ENCODE measurements at regions not wholly inside any gene's neighbourhood (a gene's known extent, or its start where the extent isn't known, plus 50 kb on each side); places are given as distances from the start of the nearest gene placed in this dataset.
"Not testable (repeated sequence)": the region's sequence is repeated elsewhere in the genome, so short reads cannot be mapped to it uniquely, and the experiment has no call there.

- H3K4me3 ChIP-seq (ENCODE audit: low read length); H3K4me1 ChIP-seq (ENCODE audit: control insufficient read depth, low read depth, low read length); H3K9ac ChIP-seq (ENCODE audit: low read length); H3K36me3 ChIP-seq (ENCODE audit: control insufficient read depth, low read depth, low read length); H3K9me3 ChIP-seq (ENCODE audit: control insufficient read depth, low read depth, low read length); H3K27me3 ChIP-seq (ENCODE audit: control insufficient read depth, insufficient read depth, low read length); H3K27ac ChIP-seq (ENCODE audit: low read length): not testable (repeated sequence)
These were observed 573.0 kb upstream of the CPXCR1 start for GRCh38 chrX:88173932-88174440.

- H3K9ac ChIP-seq (ENCODE audit: low read length): no peak overlapping the region
- H3K9me3 ChIP-seq (ENCODE audit: control insufficient read depth, low read depth, low read length): no peaks in the 10 kb centered on the region
- H3K4me3 ChIP-seq (ENCODE audit: low read length): no peak overlapping the region
- no peaks in the 10 kb centered on the region for H3K27me3 ChIP-seq (ENCODE audit: control insufficient read depth, insufficient read depth, low read length)
- H3K27ac ChIP-seq (ENCODE audit: low read length): no peak overlapping the region
- no peaks in the 10 kb centered on the region for H3K36me3 ChIP-seq (ENCODE audit: control insufficient read depth, low read depth, low read length)
- no peaks in the 10 kb centered on the region for H3K4me1 ChIP-seq (ENCODE audit: control insufficient read depth, low read depth, low read length)
These were observed 544.9 kb upstream of the CPXCR1 start for GRCh38 chrX:88202149-88202548.

- no peaks in the 10 kb centered on the region for H3K9me3 ChIP-seq (ENCODE audit: control insufficient read depth, low read depth, low read length)
- H3K36me3 ChIP-seq (ENCODE audit: control insufficient read depth, low read depth, low read length): no peaks in the 10 kb centered on the region
- no peak overlapping the region for H3K27ac ChIP-seq (ENCODE audit: low read length)
- H3K27me3 ChIP-seq (ENCODE audit: control insufficient read depth, insufficient read depth, low read length): no peaks in the 10 kb centered on the region
- H3K9ac ChIP-seq (ENCODE audit: low read length): no peak overlapping the region
- H3K4me1 ChIP-seq (ENCODE audit: control insufficient read depth, low read depth, low read length): peaks cover 16% of the 10 kb centered on the region
- H3K4me3 ChIP-seq (ENCODE audit: low read length): no peak overlapping the region
These were observed 503.0 kb upstream of the CPXCR1 start for GRCh38 chrX:88244066-88244465.

- H3K36me3 ChIP-seq (ENCODE audit: control insufficient read depth, low read depth, low read length): no peaks in the 10 kb centered on the region
- H3K4me3 ChIP-seq (ENCODE audit: low read length): no peak overlapping the region
- no peaks in the 10 kb centered on the region for H3K4me1 ChIP-seq (ENCODE audit: control insufficient read depth, low read depth, low read length)
- no peaks in the 10 kb centered on the region for H3K9me3 ChIP-seq (ENCODE audit: control insufficient read depth, low read depth, low read length)
- H3K9ac ChIP-seq (ENCODE audit: low read length): no peak overlapping the region
- no peak overlapping the region for H3K27ac ChIP-seq (ENCODE audit: low read length)
- no peaks in the 10 kb centered on the region for H3K27me3 ChIP-seq (ENCODE audit: control insufficient read depth, insufficient read depth, low read length)
These were observed 462.2 kb upstream of the CPXCR1 start for GRCh38 chrX:88284844-88285243.

- not testable (repeated sequence) for H3K4me1 ChIP-seq (ENCODE audit: control insufficient read depth, low read depth, low read length); H3K9ac ChIP-seq (ENCODE audit: low read length); H3K4me3 ChIP-seq (ENCODE audit: low read length); H3K27me3 ChIP-seq (ENCODE audit: control insufficient read depth, insufficient read depth, low read length); H3K9me3 ChIP-seq (ENCODE audit: control insufficient read depth, low read depth, low read length); H3K27ac ChIP-seq (ENCODE audit: low read length); H3K36me3 ChIP-seq (ENCODE audit: control insufficient read depth, low read depth, low read length)
These were observed 433.1 kb upstream of the CPXCR1 start for GRCh38 chrX:88313972-88314371.

GRCh38 chrX:88325634-88326033 lies 421.4 kb upstream of the CPXCR1 start:
- Histone ChIP-seq H3K27ac (ENCODE audit: low read length) (no peak overlapping the region), H3K36me3 (ENCODE audit: control insufficient read depth, low read depth, low read length) (no peaks in the 10 kb centered on the region), H3K27me3 (ENCODE audit: control insufficient read depth, insufficient read depth, low read length) (no peaks in the 10 kb centered on the region), H3K4me1 (ENCODE audit: control insufficient read depth, low read depth, low read length) (no peaks in the 10 kb centered on the region), H3K9ac (ENCODE audit: low read length) (no peak overlapping the region), H3K9me3 (ENCODE audit: control insufficient read depth, low read depth, low read length) (no peaks in the 10 kb centered on the region), H3K4me3 (ENCODE audit: low read length) (no peak overlapping the region)

- Histone ChIP-seq H3K9ac (ENCODE audit: low read length) (no peak overlapping the region), H3K9me3 (ENCODE audit: control insufficient read depth, low read depth, low read length) (peaks cover 7% of the 10 kb centered on the region), H3K27me3 (ENCODE audit: control insufficient read depth, insufficient read depth, low read length) (no peaks in the 10 kb centered on the region), H3K36me3 (ENCODE audit: control insufficient read depth, low read depth, low read length) (no peaks in the 10 kb centered on the region), H3K4me3 (ENCODE audit: low read length) (no peak overlapping the region), H3K4me1 (ENCODE audit: control insufficient read depth, low read depth, low read length) (no peaks in the 10 kb centered on the region), H3K27ac (ENCODE audit: low read length) (no peak overlapping the region)
These were observed 391.8 kb upstream of the CPXCR1 start for GRCh38 chrX:88355252-88355651.

- Histone ChIP-seq H3K4me3 (ENCODE audit: low read length) (no peak overlapping the region), H3K27me3 (ENCODE audit: control insufficient read depth, insufficient read depth, low read length) (no peaks in the 10 kb centered on the region), H3K27ac (ENCODE audit: low read length) (no peak overlapping the region), H3K36me3 (ENCODE audit: control insufficient read depth, low read depth, low read length) (no peaks in the 10 kb centered on the region), H3K9me3 (ENCODE audit: control insufficient read depth, low read depth, low read length) (peaks cover 27% of the 10 kb centered on the region), H3K4me1 (ENCODE audit: control insufficient read depth, low read depth, low read length) (no peaks in the 10 kb centered on the region), H3K9ac (ENCODE audit: low read length) (no peak overlapping the region)
These were observed 380.7 kb upstream of the CPXCR1 start for GRCh38 chrX:88366314-88366713.

GRCh38 chrX:88378406-88378805 lies 368.6 kb upstream of the CPXCR1 start:
- Histone ChIP-seq H3K9ac (ENCODE audit: low read length) (no peak overlapping the region), H3K9me3 (ENCODE audit: control insufficient read depth, low read depth, low read length) (no peaks in the 10 kb centered on the region), H3K27ac (ENCODE audit: low read length) (no peak overlapping the region), H3K4me3 (ENCODE audit: low read length) (no peak overlapping the region), H3K27me3 (ENCODE audit: control insufficient read depth, insufficient read depth, low read length) (no peaks in the 10 kb centered on the region), H3K4me1 (ENCODE audit: control insufficient read depth, low read depth, low read length) (no peaks in the 10 kb centered on the region), H3K36me3 (ENCODE audit: control insufficient read depth, low read depth, low read length) (no peaks in the 10 kb centered on the region)

GRCh38 chrX:88397551-88397950 lies 349.5 kb upstream of the CPXCR1 start:
- H3K9me3 ChIP-seq (ENCODE audit: control insufficient read depth, low read depth, low read length): no peaks in the 10 kb centered on the region
- no peak overlapping the region for H3K9ac ChIP-seq (ENCODE audit: low read length)
- H3K27me3 ChIP-seq (ENCODE audit: control insufficient read depth, insufficient read depth, low read length): no peaks in the 10 kb centered on the region
- peaks cover 18% of the 10 kb centered on the region for H3K4me1 ChIP-seq (ENCODE audit: control insufficient read depth, low read depth, low read length)
- H3K4me3 ChIP-seq (ENCODE audit: low read length): no peak overlapping the region
- no peaks in the 10 kb centered on the region for H3K36me3 ChIP-seq (ENCODE audit: control insufficient read depth, low read depth, low read length)
- H3K27ac ChIP-seq (ENCODE audit: low read length): no peak overlapping the region

- no peaks in the 10 kb centered on the region for H3K9me3 ChIP-seq (ENCODE audit: control insufficient read depth, low read depth, low read length)
- H3K36me3 ChIP-seq (ENCODE audit: control insufficient read depth, low read depth, low read length): no peaks in the 10 kb centered on the region
- H3K4me3 ChIP-seq (ENCODE audit: low read length): no peak overlapping the region
- no peaks in the 10 kb centered on the region for H3K27me3 ChIP-seq (ENCODE audit: control insufficient read depth, insufficient read depth, low read length)
- no peak overlapping the region for H3K27ac ChIP-seq (ENCODE audit: low read length)
- no peak overlapping the region for H3K9ac ChIP-seq (ENCODE audit: low read length)
- H3K4me1 ChIP-seq (ENCODE audit: control insufficient read depth, low read depth, low read length): no peaks in the 10 kb centered on the region
These were observed 331.0 kb upstream of the CPXCR1 start for GRCh38 chrX:88416002-88416401.

- Histone ChIP-seq H3K4me1 (ENCODE audit: control insufficient read depth, low read depth, low read length) (no peaks in the 10 kb centered on the region), H3K9me3 (ENCODE audit: control insufficient read depth, low read depth, low read length) (no peaks in the 10 kb centered on the region), H3K27me3 (ENCODE audit: control insufficient read depth, insufficient read depth, low read length) (no peaks in the 10 kb centered on the region), H3K36me3 (ENCODE audit: control insufficient read depth, low read depth, low read length) (no peaks in the 10 kb centered on the region), H3K27ac (ENCODE audit: low read length) (no peak overlapping the region), H3K4me3 (ENCODE audit: low read length) (no peak overlapping the region), H3K9ac (ENCODE audit: low read length) (no peak overlapping the region)
These were observed 330.1 kb upstream of the CPXCR1 start for GRCh38 chrX:88416965-88417364.

Data from iPS-18a (cell line).